ENCODE measurements at regions not wholly inside any gene's neighbourhood (a gene's known extent, or its start where the extent isn't known, plus 50 kb on each side); places are given as distances from the start of the nearest gene placed in this dataset.

GRCh38 chr11:116693102-116693570, 79.7 kb downstream of the BUD13 start:
- 92% methylated on average over 1 of the region's 1 CpG for WGBS

More at GRCh38 chr11:116693102-116693570, 79.7 kb downstream of the BUD13 start:
- DNase-seq (ENCODE audit: low spot score), result no peak
- H3K9me3 ChIP-seq (ENCODE audit: control insufficient read depth in 4 of 4, low read length in 3 of 4), result no peaks in the 10 kb centered on the region
- TF ChIP-seq EGR1 (IDR thresholded peaks at IDR 0.05; ENCODE audit: low read depth in 2 of 2) (no peak), HNF4G (IDR thresholded peaks at IDR 0.05) (no peak), SP1 (IDR thresholded peaks at IDR 0.05) (no peak), RAD21 (IDR thresholded peaks at IDR 0.05) (no peak), JUND (IDR thresholded peaks at IDR 0.05) (no peak), GABPA (IDR thresholded peaks at IDR 0.05 in 1 of 2, conservative IDR thresholded peaks at IDR 0.05 in 1 of 2) (no peak), FOXA2 (IDR thresholded peaks at IDR 0.05) (no peak), ATF3 (IDR thresholded peaks at IDR 0.05) (no peak), FOXA1 (IDR thresholded peaks at IDR 0.05) (no peak), MAX (IDR thresholded peaks at IDR 0.05) (no peak), CTCF (IDR thresholded peaks at IDR 0.05; ENCODE audit: low read depth, low read length, missing input control) (no peak), REST (IDR thresholded peaks at IDR 0.05) (no peak), HNF4A (conservative IDR thresholded peaks at IDR 0.05) (no peak), ZBTB33 (IDR thresholded peaks at IDR 0.05) (no peak), TAF1 (conservative IDR thresholded peaks at IDR 0.05) (no peak), NR2F2 (IDR thresholded peaks at IDR 0.05) (no peak)
- H3K4me1 ChIP-seq (ENCODE audit: control insufficient read depth in 4 of 4, insufficient read depth in 4 of 4, low read length in 3 of 4), result no peaks in the 10 kb centered on the region
- no peaks in the 10 kb centered on the region for H3K27me3 ChIP-seq (ENCODE audit: control insufficient read depth in 4 of 4, insufficient read depth in 4 of 4, low read length in 3 of 4)
- H3K9ac ChIP-seq (ENCODE audit: low read depth in 1 of 2, low read length in 2 of 2), result no peak overlapping the region
- no peak overlapping the region for H3K27ac ChIP-seq (ENCODE audit: low read depth in 1 of 2, low read length in 2 of 2)
- no peaks in the 10 kb centered on the region for H3K36me3 ChIP-seq (ENCODE audit: control insufficient read depth in 4 of 4, insufficient read depth in 3 of 4, low read depth in 1 of 4, low read length in 3 of 4)
- H3K4me3 ChIP-seq (ENCODE audit: low read depth in 1 of 3, low read length in 3 of 3), result no peak overlapping the region
